Memory B cell (primary cell): ENCODE measurements at regions not wholly inside any gene's neighbourhood (a gene's known extent, or its start where the extent isn't known, plus 50 kb on each side); places are given as distances from the start of the nearest gene placed in this dataset.

Experiments used
- ATAC-seq: fragments of 150-1000 bp; cut with Tn5 transposase; 2 replicates; pipeline ENCODE4 v1.10.0; 2021; ENCODE audit warnings: low read depth, mild to moderate bottlenecking, moderate library complexity
- DNase-seq, 2 donors: peaks; one replicate each; pipeline ENCODE4 v3.0.0; 2022; ENCODE audit warnings: low spot score in 2 of 2
- H3K27ac Mint-ChIP-seq: one replicate; pipeline ENCODE4 v1.8.0; 2022; ENCODE audit warnings: mild to moderate bottlenecking, moderate library complexity, mixed read lengths
- H3K27me3 Mint-ChIP-seq: one replicate; pipeline ENCODE4 v1.8.0; 2022; ENCODE audit warnings: mixed read lengths
- H3K36me3 Mint-ChIP-seq: one replicate; pipeline ENCODE4 v1.8.0; 2022; ENCODE audit warnings: mild to moderate bottlenecking, mixed read lengths
- H3K4me1 Mint-ChIP-seq: one replicate; pipeline ENCODE4 v1.8.0; 2022; ENCODE audit warnings: mixed read lengths
- H3K4me3 Mint-ChIP-seq: one replicate; pipeline ENCODE4 v1.8.0; 2022; ENCODE audit warnings: mild to moderate bottlenecking, moderate library complexity, mixed read lengths
- H3K9me3 Mint-ChIP-seq: one replicate; pipeline ENCODE4 v1.8.0; 2022; ENCODE audit warnings: mixed read lengths

DNA sequence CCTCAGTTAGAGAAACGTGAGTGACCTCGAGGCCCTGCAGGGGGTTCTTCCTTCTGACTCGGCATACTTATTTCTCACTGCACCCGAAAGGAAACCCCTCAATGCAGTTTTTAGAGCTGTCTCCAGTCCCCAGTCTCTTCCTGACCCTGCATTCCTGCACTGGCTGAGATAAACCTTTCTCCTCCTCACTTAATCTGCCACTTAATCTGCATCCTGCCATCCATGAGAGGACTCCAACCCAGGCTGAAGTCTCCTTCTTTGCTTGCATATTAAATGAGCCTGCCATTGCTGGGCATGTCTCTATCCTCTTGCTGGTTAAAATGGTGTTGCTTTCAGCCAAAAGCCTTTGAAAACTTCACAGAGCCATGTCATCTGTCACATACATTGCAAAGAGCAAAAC is 125.6 kb upstream of the GATA6 start:
- H3K27ac Mint-ChIP-seq, result no peak overlapping the region
- H3K4me1 Mint-ChIP-seq, result no peaks in the 10 kb centered on the region
- DNase-seq (no peak), ATAC-seq (no peak)
- H3K4me3 Mint-ChIP-seq, result no peak overlapping the region
- peaks cover 2% of the 10 kb centered on the region for H3K9me3 Mint-ChIP-seq
- H3K27me3 Mint-ChIP-seq, result peaks cover 9% of the 10 kb centered on the region
- H3K36me3 Mint-ChIP-seq, result no peaks in the 10 kb centered on the region

DNA sequence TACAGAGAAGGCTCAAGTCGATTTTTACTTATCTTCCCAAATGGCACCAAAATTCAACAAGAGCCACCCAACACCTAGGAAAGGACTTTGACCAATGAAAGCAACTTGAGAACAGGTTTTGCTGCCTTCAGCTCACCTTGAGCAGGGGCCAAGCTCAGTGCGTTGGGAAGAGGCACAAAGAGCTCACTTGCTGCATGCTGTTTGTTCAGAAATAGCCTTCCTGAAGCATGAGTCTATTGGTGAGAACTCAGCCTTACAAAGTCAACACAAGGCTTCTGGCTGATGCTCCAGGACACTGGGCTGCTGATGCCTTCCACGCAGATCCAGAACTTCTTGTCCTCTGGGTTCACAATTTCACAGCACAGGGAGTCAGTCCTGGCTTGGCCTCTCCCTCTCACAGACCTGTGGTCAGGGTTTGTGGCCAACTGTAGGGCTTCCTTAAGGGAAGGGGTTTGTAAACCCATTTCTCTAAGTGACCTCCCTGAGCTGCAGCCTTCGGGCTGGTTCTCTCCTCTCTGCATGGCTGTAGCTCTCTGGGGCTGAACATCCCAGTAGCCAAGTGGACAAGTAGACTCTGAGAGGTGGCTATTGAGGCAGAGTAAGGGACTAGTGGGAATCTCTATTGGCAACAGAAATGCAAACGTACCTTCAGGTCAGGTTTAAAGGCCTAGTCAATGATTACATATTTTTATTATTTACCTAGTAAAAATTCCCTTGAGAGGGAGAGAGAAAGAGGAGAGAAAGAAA is 124.7 kb upstream of the GATA6 start:
- no peak for ATAC-seq
- DNase-seq, result no peak
- Mint-ChIP-seq H3K27me3 (peaks cover 9% of the 10 kb centered on the region), H3K4me1 (no peaks in the 10 kb centered on the region), H3K27ac (no peak overlapping the region), H3K9me3 (peaks cover 2% of the 10 kb centered on the region), H3K4me3 (no peak overlapping the region), H3K36me3 (no peaks in the 10 kb centered on the region)

DNA sequence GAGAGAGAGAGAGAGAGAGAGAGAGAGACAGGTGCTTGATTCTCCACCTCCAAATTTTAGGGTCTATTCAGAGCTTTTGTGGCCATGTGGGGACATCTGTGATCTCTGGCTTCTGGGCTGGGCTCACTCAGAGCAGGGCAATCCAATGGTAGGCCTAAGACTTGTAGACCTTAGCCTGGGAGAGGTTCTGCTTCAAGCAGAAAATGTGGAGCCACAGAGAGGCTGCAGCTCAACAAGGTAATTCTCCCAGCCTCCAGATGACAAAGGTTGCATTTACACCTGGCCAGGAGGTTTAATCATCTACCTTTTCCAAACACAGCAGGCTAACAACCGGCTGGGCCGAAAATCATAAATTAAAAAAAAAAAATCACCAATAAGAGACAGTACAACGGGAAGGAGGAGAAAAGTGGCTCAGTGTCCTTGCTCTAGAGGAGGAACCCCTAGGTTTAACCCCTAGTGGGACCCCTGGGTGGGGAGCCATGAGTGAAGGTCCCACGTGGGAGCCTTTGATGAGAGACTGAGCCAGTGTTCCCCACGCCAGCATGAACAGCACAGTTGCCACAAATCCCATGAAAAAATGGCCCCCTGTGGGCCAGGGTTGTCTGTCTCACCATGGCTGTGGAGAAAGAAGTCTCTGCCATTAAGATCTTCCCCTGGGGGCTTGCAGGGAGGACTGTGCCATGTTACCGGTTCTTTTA is 124.0 kb upstream of the GATA6 start:
- Mint-ChIP-seq H3K4me1 (no peaks in the 10 kb centered on the region), H3K27me3 (peaks cover 9% of the 10 kb centered on the region), H3K36me3 (no peaks in the 10 kb centered on the region), H3K9me3 (peaks cover 2% of the 10 kb centered on the region), H3K4me3 (no peak overlapping the region), H3K27ac (no peak overlapping the region)
- DNase-seq (no peak), ATAC-seq (no peak)

DNA sequence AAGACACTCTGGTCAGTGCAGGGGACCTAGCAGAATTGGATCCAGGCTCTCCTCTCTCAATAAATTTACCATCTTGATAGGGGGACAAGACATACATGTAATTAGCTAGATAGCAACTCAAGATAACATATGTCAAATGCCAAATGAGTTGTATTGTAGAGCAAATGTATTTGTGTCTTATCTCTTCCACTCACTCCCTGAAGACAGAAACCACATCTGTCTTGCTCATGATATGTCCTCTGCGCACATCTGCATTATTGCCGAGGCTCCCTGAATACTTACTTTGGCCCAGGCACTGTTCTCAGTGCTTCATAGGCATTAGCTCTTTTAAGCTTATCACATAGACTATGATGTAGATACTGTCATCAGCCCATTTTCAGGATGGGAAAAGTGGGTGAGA is 122.9 kb upstream of the GATA6 start:
- DNase-seq, result no peak
- peaks cover 2% of the 10 kb centered on the region for H3K9me3 Mint-ChIP-seq
- H3K4me3 Mint-ChIP-seq, result no peak overlapping the region
- no peak overlapping the region for H3K27ac Mint-ChIP-seq
- no peaks in the 10 kb centered on the region for H3K4me1 Mint-ChIP-seq
- no peaks in the 10 kb centered on the region for H3K36me3 Mint-ChIP-seq
- ATAC-seq, result no peak
- H3K27me3 Mint-ChIP-seq, result peaks cover 9% of the 10 kb centered on the region

DNA sequence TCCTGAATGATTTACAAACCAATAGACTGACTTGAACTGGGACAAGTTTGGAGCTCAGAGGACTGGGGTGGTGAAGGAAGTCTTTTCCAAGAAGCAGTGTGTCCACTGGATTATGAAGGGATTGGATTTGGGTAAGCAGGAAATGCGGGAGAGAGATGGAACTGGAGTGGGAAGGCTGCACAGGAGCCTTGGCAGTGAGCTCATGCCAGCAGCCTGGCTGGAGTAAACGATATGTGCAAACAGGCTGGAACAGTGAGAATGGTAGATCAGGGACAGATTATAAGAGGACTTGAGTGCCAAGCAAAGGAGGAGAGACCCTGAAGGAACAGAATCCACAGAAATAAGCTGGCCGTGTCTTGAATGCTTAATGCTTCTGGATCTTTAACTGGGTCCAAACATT is 121.9 kb upstream of the GATA6 start:
- H3K9me3 Mint-ChIP-seq, result no peaks in the 10 kb centered on the region
- H3K27me3 Mint-ChIP-seq, result peaks cover 6% of the 10 kb centered on the region
- no peaks in the 10 kb centered on the region for H3K36me3 Mint-ChIP-seq
- no peaks in the 10 kb centered on the region for H3K4me1 Mint-ChIP-seq
- DNase-seq, result no peak
- ATAC-seq, result no peak
- H3K4me3 Mint-ChIP-seq, result no peak overlapping the region
- no peak overlapping the region for H3K27ac Mint-ChIP-seq

DNA sequence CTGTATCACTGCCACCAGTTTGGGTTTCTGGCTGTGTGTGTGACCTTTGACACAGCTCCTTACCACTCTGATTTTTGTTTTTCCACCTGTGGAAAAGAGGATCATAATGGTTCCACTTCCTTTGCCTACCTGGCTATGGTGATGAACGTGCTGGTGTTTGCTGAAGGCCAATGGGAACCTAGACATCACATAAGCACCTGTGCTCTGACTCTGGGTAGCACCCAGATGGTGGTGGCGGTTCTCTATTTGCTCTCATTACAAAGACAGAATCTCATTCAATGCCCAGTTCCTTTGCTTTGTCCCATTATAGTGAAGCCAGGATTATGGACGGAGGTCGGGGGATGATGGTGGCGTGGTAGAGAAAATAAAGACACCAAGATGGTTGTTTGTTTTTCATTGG is 121.2 kb upstream of the GATA6 start:
- Mint-ChIP-seq H3K27me3 (peaks cover 6% of the 10 kb centered on the region), H3K9me3 (no peaks in the 10 kb centered on the region), H3K27ac (no peak overlapping the region), H3K4me1 (no peaks in the 10 kb centered on the region), H3K36me3 (no peaks in the 10 kb centered on the region), H3K4me3 (no peak overlapping the region)
- DNase-seq (no peak), ATAC-seq (no peak)

DNA sequence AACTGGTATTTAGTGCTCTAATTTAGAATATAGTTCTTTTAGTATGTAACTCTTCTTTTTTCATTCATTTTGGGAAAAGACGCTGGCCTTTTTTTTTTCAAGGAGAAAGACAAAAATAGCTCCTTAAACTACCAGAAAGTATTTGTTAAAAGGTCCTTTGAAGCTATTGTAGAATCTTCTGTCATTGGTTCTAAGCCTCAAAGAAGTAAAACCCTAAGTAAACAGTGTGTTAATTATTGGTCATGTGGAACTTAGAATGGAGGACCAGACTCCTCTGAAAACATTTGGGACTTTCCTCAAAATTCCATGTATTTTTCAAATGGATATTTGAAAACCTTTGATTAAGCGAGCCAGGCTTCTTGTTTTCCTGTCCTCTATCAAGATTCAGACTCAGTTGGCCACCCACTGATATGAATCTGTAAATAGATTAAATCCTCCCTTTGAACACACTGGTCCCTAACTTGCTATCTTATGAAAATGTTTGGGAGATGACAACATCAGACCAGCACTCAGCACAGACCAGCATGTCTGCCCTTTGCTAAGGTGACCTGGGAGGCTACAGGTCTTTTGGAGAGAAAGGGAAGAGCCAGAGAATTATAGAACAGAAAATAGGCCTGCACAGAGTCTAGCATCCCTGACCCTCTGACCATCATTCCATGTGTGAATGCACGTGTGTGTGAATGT is 120.3 kb upstream of the GATA6 start:
- H3K4me3 Mint-ChIP-seq, result no peak overlapping the region
- H3K27me3 Mint-ChIP-seq, result peaks cover 5% of the 10 kb centered on the region
- DNase-seq (no peak), ATAC-seq (no peak)
- no peak overlapping the region for H3K27ac Mint-ChIP-seq
- H3K36me3 Mint-ChIP-seq, result no peaks in the 10 kb centered on the region
- H3K4me1 Mint-ChIP-seq, result no peaks in the 10 kb centered on the region
- H3K9me3 Mint-ChIP-seq, result no peaks in the 10 kb centered on the region

DNA sequence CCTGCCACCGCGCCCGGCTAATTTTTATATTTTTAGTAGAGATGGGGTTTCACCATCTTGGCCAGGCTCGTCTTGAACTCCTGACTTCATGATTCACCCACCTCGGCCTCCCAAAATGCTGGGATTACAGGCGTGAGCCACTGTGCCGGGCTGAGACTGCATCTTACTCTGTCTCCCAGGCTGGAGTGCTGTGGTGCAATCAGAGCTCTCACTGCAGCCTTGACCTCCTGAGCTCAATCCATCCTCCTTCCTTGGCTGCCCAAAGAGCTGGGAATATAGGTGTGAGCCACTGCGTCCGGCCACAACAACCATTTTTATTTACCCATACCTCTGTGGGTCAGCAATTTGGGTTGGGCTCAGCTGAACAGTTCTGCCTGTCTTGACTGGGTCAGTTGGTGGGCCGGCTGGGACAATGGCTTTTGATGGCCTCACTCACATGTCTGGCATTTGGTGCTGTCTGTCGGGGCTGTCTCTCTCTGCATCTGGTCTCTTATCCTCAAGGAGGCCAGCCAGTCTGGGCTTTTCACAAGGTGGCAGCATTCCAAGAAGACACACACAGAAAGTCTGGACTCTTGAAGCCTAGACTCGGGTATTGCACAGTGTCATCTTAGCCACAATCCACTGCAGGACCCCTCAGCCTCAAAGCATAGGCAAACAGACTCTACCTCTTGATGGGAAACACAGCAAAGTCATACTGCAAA is 116.8 kb upstream of the GATA6 start:
- no peak for ATAC-seq
- Mint-ChIP-seq H3K27ac (no peak overlapping the region), H3K4me1 (no peaks in the 10 kb centered on the region), H3K9me3 (peaks cover 3% of the 10 kb centered on the region), H3K36me3 (no peaks in the 10 kb centered on the region), H3K27me3 (no peaks in the 10 kb centered on the region), H3K4me3 (no peak overlapping the region)
- DNase-seq, result no peak

DNA sequence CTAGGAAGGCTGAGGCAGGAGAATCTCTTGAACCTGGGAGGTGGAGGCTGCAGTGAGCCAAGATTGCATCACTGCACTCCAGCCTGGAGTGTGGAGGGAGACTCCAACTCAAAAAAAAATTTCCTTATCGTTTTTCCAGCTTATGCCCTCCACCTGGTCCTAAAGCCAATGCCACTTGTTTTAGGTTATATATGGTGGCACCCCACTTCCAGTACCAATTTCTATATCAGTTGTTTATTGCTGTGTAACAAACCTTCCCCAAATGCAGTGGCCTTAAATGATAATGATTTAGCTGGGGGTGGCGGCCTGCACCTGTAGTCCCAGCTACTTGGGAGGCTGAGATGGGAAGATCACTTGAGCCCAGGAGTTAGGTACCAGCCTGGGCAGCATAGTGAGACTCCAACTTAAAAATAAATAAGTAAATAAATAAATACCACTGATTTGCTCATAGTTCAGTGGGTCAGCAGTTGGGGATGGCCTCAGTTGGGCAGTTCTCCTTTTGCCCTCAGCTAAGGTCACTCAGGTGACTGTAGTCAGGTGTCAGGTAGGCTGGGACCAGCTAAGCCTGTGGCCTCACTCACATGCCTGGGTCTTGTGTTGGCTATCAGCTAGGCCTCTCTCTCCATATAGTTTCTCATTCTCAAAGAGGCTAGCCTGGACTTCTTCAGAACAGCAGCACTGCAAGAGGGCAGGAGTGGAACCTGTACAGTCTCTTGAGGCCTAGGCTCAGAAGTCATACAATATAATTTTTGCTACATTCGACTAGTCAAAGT is 113.7 kb upstream of the GATA6 start:
- no peak overlapping the region for H3K27ac Mint-ChIP-seq
- no peak for ATAC-seq
- H3K27me3 Mint-ChIP-seq, result no peaks in the 10 kb centered on the region
- H3K36me3 Mint-ChIP-seq, result no peaks in the 10 kb centered on the region
- no peak for DNase-seq
- H3K4me1 Mint-ChIP-seq, result no peaks in the 10 kb centered on the region
- peaks cover 3% of the 10 kb centered on the region for H3K9me3 Mint-ChIP-seq
- H3K4me3 Mint-ChIP-seq, result no peak overlapping the region

DNA sequence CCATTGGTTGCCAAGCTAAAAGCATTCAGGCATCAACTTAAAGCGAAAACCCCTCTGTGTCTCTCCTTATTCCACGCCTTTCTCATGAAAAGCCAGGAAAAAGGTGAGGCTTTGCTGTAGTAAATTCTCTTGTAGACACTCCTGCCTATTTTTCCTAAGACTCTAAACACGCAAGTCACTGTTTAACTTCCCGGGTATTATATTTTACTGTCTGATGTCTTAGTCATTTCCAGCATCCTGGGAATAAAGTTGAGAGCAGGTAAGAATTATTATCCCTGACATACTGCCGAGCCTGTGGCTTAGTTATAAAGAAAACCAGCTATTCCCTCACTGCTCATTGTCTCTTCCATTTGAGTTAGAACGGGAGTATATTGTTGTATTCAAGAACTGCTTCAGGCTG is 112.4 kb upstream of the GATA6 start:
- DNase-seq (no peak), ATAC-seq (no peak)
- H3K4me3 Mint-ChIP-seq, result no peak overlapping the region
- no peaks in the 10 kb centered on the region for H3K36me3 Mint-ChIP-seq
- no peak overlapping the region for H3K27ac Mint-ChIP-seq
- no peaks in the 10 kb centered on the region for H3K27me3 Mint-ChIP-seq
- H3K9me3 Mint-ChIP-seq, result peaks cover 3% of the 10 kb centered on the region
- H3K4me1 Mint-ChIP-seq, result no peaks in the 10 kb centered on the region

DNA sequence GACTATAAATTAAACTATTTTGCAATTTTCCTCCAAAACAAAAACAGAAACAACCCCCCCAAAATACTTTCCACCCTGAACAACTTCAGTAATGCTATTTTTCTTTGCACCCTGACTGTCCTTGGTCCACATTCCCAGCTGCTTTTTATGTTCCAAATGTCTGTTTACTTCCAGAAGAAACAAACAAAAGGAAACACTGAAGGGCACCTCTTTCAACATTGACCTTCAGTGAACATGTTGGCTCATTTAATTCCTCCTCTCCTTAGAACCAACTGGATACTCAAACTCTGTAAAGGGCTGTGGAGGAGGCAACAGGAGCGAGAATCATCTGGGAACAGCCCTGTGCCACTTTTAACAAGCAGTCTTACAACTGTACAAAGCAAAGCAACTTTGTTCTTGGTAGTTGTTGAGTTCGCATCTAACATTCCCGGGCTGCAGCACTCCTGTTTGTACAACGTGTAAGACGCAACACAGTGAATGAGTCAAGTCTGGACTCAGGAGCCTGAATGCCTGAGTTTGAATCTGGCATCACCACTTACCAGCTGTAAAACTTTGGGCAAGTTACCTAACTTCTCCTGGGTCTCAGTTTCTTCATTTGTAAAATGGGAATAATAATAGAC is 111.4 kb upstream of the GATA6 start:
- Mint-ChIP-seq H3K4me3 (no peak overlapping the region), H3K4me1 (no peaks in the 10 kb centered on the region), H3K36me3 (no peaks in the 10 kb centered on the region), H3K9me3 (peaks cover 3% of the 10 kb centered on the region), H3K27me3 (no peaks in the 10 kb centered on the region), H3K27ac (no peak overlapping the region)
- no peak for DNase-seq
- no peak for ATAC-seq

DNA sequence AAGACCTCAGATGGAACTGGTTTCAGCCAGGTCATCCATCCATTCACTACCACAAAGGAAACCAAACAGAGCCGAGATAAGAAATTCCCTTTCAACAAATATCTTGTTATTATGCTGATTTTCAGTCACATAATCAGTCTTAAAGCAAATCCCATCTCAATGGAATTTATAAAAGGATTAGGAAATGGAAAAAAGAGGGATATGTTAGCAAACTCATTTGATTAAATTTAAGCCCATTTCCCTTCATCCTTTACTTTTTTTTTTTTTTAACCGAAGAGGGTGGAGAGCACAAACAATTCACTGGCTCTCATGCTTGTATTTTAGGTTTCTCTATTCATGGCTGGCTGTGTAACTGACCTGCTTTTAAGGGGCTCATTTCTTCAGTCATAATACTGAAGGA is 109.0 kb upstream of the GATA6 start:
- Mint-ChIP-seq H3K36me3 (no peaks in the 10 kb centered on the region), H3K27me3 (no peaks in the 10 kb centered on the region), H3K9me3 (peaks cover 1% of the 10 kb centered on the region), H3K27ac (no peak overlapping the region), H3K4me3 (no peak overlapping the region), H3K4me1 (no peaks in the 10 kb centered on the region)
- ATAC-seq (no peak), DNase-seq (no peak)

DNA sequence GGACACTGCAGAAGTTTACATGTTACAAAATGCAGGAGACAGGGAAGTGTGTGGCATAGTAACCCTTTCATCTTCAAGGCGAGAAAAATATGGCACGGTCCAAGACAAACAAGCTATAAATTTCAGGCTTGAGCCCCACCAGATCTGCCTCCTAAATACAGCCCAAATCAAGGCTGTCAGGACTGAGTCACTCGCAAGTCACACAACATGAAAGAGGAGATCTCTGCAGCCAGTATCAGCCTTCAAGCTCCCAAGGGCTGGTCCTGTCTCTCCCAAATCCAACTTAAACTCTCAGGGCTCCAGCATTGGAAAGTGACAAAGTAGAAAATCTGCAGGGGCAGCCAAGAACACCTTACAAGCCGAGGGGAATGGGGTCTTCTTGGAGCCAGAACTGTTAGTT is 106.3 kb upstream of the GATA6 start:
- ATAC-seq, result no peak
- no peak for DNase-seq
- H3K27me3 Mint-ChIP-seq, result no peaks in the 10 kb centered on the region
- no peak overlapping the region for H3K4me3 Mint-ChIP-seq
- no peaks in the 10 kb centered on the region for H3K36me3 Mint-ChIP-seq
- H3K27ac Mint-ChIP-seq, result no peak overlapping the region
- H3K4me1 Mint-ChIP-seq, result no peaks in the 10 kb centered on the region
- H3K9me3 Mint-ChIP-seq, result peaks cover 2% of the 10 kb centered on the region
